ENCODE measurements at regions not wholly inside any gene's neighbourhood (a gene's known extent, or its start where the extent isn't known, plus 50 kb on each side); places are given as distances from the start of the nearest gene placed in this dataset.

GRCh38 chr2:128403814-128404708 is 85.4 kb upstream of the HS6ST1 start:
- no peak for DNase-seq

GRCh38 chr2:128404709-128405466 is 86.2 kb upstream of the HS6ST1 start:
- DNase-seq, result no peak

- DNase-seq, result no peak
Measured at GRCh38 chr2:128405467-128405900, 86.8 kb upstream of the HS6ST1 start.

- no peak for DNase-seq
Measured at GRCh38 chr2:128405981-128406613, 87.4 kb upstream of the HS6ST1 start.

GRCh38 chr2:128406736-128407554 is 88.3 kb upstream of the HS6ST1 start:
- no peak for DNase-seq

- no peak for DNase-seq
Measured at GRCh38 chr2:128408349-128409305, 90.0 kb upstream of the HS6ST1 start.

GRCh38 chr2:128409326-128410034 is 90.8 kb upstream of the HS6ST1 start:
- DNase-seq, result no peak

- DNase-seq, result no peak
Measured at GRCh38 chr2:128410035-128410757, 91.5 kb upstream of the HS6ST1 start.

GRCh38 chr2:128410758-128411215 is 92.1 kb upstream of the HS6ST1 start:
- no peak for DNase-seq

- DNase-seq, result no peak
Measured at GRCh38 chr2:128411431-128411830, 92.8 kb upstream of the HS6ST1 start.

- no peak for DNase-seq
Measured at GRCh38 chr2:128412181-128412871, 93.7 kb upstream of the HS6ST1 start.

- DNase-seq, result no peak
Measured at GRCh38 chr2:128413014-128413717, 94.5 kb upstream of the HS6ST1 start.

- no peak for DNase-seq
Measured at GRCh38 chr2:128413718-128414341, 95.2 kb upstream of the HS6ST1 start.

GRCh38 chr2:128414351-128414750 is 95.7 kb upstream of the HS6ST1 start:
- no peak for DNase-seq

- no peak for DNase-seq
Measured at GRCh38 chr2:128414946-128415778, 96.5 kb upstream of the HS6ST1 start.

GRCh38 chr2:128415779-128416061 is 97.1 kb upstream of the HS6ST1 start:
- no peak for DNase-seq

- no peak for DNase-seq
Measured at GRCh38 chr2:128416109-128416785, 97.6 kb upstream of the HS6ST1 start.
